MCF 10A (cell line): ENCODE measurements at regions not wholly inside any gene's neighbourhood (a gene's known extent, or its start where the extent isn't known, plus 50 kb on each side); places are given as distances from the start of the nearest gene placed in this dataset.

Experiments
- BruUV-seq: library from RNA; stranded (reverse); fragments of 400-500 nt; replicated peaks from 2 replicates; lab custom pipeline; 2021; lab: Mats Ljungman, UMichigan
- CTCF ChIA-PET: fragments of 300-600 bp; sonication (Branson Sonifier 250); formaldehyde crosslinking; extraction: SDS; loops from one replicate; lab custom pipeline; 2021; ENCODE audit warnings: antibody characterized with exemption, inconsistent platforms; lab: Yijun Ruan, JAX
- POLR2A ChIA-PET: fragments of 300-600, 350-650 bp; sonication (Branson Sonifier 250); formaldehyde crosslinking; extraction: SDS; loops from one replicate; lab custom pipeline; 2020; ENCODE audit warnings: antibody characterized with exemption, inconsistent platforms; lab: Yijun Ruan, JAX
- DNase-seq: peaks from one replicate; pipeline ENCODE4 v3.0.0-alpha.2; 2018; ENCODE audit not compliant: unreplicated experiment
- H3K27ac Mint-ChIP-seq: one replicate; pipeline ENCODE4 v1.8.0; 2022; ENCODE audit warnings: mild to moderate bottlenecking, low read depth, mixed read lengths; ENCODE audit not compliant: unreplicated experiment
- H3K27me3 Mint-ChIP-seq: one replicate; pipeline ENCODE4 v1.8.0; 2022; ENCODE audit warnings: mixed read lengths; ENCODE audit not compliant: insufficient read depth, unreplicated experiment
- H3K36me3 Mint-ChIP-seq: one replicate; pipeline ENCODE4 v1.8.0; 2022; ENCODE audit warnings: mild to moderate bottlenecking, moderate library complexity, mixed read lengths; ENCODE audit not compliant: insufficient read depth, unreplicated experiment
- H3K4me1 Mint-ChIP-seq: one replicate; pipeline ENCODE4 v1.8.0; 2022; ENCODE audit warnings: mixed read lengths; ENCODE audit not compliant: insufficient read depth, unreplicated experiment
- H3K4me3 Mint-ChIP-seq: one replicate; pipeline ENCODE4 v1.8.0; 2022; ENCODE audit warnings: mild to moderate bottlenecking, moderate library complexity, mixed read lengths; ENCODE audit not compliant: unreplicated experiment
- H3K9me3 Mint-ChIP-seq: one replicate; pipeline ENCODE4 v1.8.0; 2022; ENCODE audit warnings: mixed read lengths; ENCODE audit not compliant: unreplicated experiment
- CTCF ChIP-seq: fragments of 200-600 bp; IDR thresholded peaks from one replicate; pipeline ENCODE4 v1.8.0; 2022; ENCODE audit warnings: antibody characterized with exemption, mild to moderate bottlenecking; ENCODE audit not compliant: unreplicated experiment
- intact Hi-C: fragments of 100-400 bp; cut with micrococcal nuclease; formaldehyde crosslinking; loops from 2 replicates; pipeline ENCODE4 v1.14.1; 2022

- no peak for DNase-seq
- no peaks in the 10 kb centered on the region for H3K36me3 Mint-ChIP-seq
- peaks cover 9% of the 10 kb centered on the region for H3K4me1 Mint-ChIP-seq
- peaks cover 28% of the 10 kb centered on the region for H3K27me3 Mint-ChIP-seq
- BruUV-seq: no TSS peak
- CTCF ChIA-PET: interaction anchor here (0.7 kb wide), 1 partner anchor 50 kb away, joined by 3 read pairs; no protein-coding TSS in a partner anchor
- POLR2A ChIA-PET: no interaction called here
- H3K9me3 Mint-ChIP-seq: no peaks in the 10 kb centered on the region
- no peak overlapping the region for H3K27ac Mint-ChIP-seq
- intact Hi-C loops: no loop called here
- no peak overlapping the region for H3K4me3 Mint-ChIP-seq
- no peak for TF ChIP-seq CTCF
Measured at GRCh38 chr2:23137166-23137565, 247.8 kb upstream of the KLHL29 start.

- Mint-ChIP-seq H3K27ac (no peak overlapping the region), H3K4me3 (no peak overlapping the region), H3K9me3 (no peaks in the 10 kb centered on the region), H3K27me3 (peaks cover 28% of the 10 kb centered on the region), H3K4me1 (peaks cover 9% of the 10 kb centered on the region), H3K36me3 (no peaks in the 10 kb centered on the region)
- POLR2A ChIA-PET: no interaction called here
- BruUV-seq: no TSS peak
- no peak for TF ChIP-seq CTCF
- no peak for DNase-seq
- intact Hi-C loops: no loop called here
- CTCF ChIA-PET: interaction anchor here (0.6 kb wide), 1 partner anchor 25 kb away, joined by 4 read pairs; no protein-coding TSS in a partner anchor
Measured at GRCh38 chr2:23138701-23139100, 246.3 kb upstream of the KLHL29 start.

GRCh38 chr2:23145460-23145859, 239.5 kb upstream of the KLHL29 start:
- no peaks in the 10 kb centered on the region for H3K4me1 Mint-ChIP-seq
- no peaks in the 10 kb centered on the region for H3K9me3 Mint-ChIP-seq
- DNase-seq: no peak
- peaks cover 38% of the 10 kb centered on the region for H3K27me3 Mint-ChIP-seq
- no TSS peak for BruUV-seq
- H3K27ac Mint-ChIP-seq: no peak overlapping the region
- no peaks in the 10 kb centered on the region for H3K36me3 Mint-ChIP-seq
- ChIA-PET POLR2A (no interaction called here), CTCF (interaction anchor here (0.7 to 0.9 kb wide), 2 partner anchors 10 to 1076 kb away, joined by 4 to 6 read pairs; no protein-coding TSS in a partner anchor)
- intact Hi-C loops: no loop called here
- H3K4me3 Mint-ChIP-seq: no peak overlapping the region
- peak; percentile 10 for TF ChIP-seq CTCF

GRCh38 chr2:23146011-23146410, 239.0 kb upstream of the KLHL29 start:
- no peak for DNase-seq
- H3K4me3 Mint-ChIP-seq: no peak overlapping the region
- no peak overlapping the region for H3K27ac Mint-ChIP-seq
- TF ChIP-seq CTCF: no peak
- ChIA-PET POLR2A (no interaction called here), CTCF (interaction anchor here (0.7 to 0.9 kb wide), 2 partner anchors 10 to 1075 kb away, joined by 4 to 6 read pairs; no protein-coding TSS in a partner anchor)
- intact Hi-C loops: no loop called here
- BruUV-seq: no TSS peak
- no peaks in the 10 kb centered on the region for H3K36me3 Mint-ChIP-seq
- H3K9me3 Mint-ChIP-seq: no peaks in the 10 kb centered on the region
- peaks cover 38% of the 10 kb centered on the region for H3K27me3 Mint-ChIP-seq
- H3K4me1 Mint-ChIP-seq: no peaks in the 10 kb centered on the region
